Activated effector memory CD4-positive, alpha-beta T cell treated with anti-CD3 and anti-CD28 coated beads, Interleukin-2, amount 50 U/mL, for 16 hours (primary cell): ENCODE measurements at regions not wholly inside any gene's neighbourhood (a gene's known extent, or its start where the extent isn't known, plus 50 kb on each side); places are given as distances from the start of the nearest gene placed in this dataset.
"Not testable (repeated sequence)": the region's sequence is repeated elsewhere in the genome, so short reads cannot be mapped to it uniquely, and the experiment has no call there.

Experiments used
- DNase-seq: peaks from one replicate; pipeline ENCODE4 v3.0.0-alpha.2; 2020

DNA sequence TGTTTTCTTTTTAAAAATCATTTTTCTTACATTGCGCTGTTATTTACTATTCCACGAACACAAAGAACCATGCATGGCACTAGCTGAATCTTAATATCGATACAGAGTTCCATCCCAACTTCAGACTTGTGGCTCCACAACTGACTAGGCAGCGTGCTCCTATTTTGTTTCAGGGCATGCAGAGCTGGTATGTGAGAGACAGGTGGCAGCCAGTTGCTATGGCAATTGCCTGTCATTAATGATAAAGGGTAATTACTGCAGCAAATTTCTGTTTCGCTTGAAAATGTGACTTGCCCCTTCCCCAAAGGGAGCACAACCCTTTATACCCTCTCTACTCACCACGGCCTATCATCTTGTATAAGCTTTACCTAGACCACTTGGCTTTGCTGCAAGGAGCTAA is 113.1 kb upstream of the G2E3 start:
- DNase-seq = no peak

DNA sequence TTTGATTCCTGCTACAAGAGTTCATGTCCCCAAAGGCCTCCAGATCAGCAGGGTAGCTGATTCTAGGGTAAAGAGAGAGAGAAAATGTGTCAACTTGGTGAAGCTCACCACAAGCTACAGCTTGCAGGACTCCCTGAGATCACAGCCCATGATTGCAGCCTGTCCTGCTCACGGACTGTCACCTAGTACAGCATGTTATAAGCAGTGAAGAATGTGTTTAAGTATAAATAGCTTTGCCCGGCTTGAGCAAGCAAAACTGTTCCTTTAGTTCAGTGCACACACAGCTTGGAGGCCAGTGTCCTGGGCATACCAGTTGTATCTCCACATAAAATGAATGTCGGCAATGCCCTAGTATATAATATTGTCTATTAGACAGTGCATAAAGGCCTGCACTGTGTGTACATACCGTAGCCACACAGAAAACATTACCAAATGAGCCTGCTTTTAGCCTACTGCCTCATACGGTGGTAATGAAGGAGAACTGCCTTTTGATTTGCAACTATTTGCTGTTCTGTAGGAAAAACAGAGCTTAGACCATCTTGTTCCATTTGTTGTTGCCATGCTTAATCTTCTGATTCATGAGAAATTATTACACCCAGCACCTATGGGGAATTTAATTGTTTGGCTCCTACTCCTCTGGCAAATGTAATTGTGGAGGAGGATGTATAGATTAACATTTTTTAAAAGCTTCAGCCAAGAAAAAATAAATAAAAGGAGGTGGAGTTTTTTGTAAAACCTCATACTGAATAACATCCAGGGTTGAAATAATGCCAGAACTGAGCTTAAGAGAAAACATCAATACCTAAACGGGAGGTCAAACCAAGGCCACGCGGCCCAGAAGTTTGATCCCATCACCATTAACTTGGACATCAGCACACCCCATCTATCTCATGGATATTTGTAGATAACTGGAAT is 108.1 kb upstream of the G2E3 start:
- no peak for DNase-seq

DNA sequence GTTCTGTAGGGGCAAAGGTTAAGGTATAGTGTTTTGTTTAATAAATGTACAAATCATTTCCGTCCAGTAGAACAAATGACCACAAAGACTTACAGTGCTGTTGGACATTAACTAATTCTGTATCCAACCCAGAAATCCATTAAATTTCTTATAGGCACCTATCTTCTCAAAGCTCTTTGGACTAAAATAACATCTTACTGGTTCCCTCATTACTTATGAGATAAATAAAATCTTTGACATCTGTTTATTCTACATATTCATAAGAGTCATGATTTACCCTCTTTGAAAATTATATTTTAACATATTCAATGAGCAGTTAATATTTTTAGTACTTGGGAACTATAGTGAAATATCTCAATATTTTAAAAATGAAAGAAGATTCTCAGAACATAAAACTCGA is 102.7 kb upstream of the G2E3 start:
- no peak for DNase-seq

DNA sequence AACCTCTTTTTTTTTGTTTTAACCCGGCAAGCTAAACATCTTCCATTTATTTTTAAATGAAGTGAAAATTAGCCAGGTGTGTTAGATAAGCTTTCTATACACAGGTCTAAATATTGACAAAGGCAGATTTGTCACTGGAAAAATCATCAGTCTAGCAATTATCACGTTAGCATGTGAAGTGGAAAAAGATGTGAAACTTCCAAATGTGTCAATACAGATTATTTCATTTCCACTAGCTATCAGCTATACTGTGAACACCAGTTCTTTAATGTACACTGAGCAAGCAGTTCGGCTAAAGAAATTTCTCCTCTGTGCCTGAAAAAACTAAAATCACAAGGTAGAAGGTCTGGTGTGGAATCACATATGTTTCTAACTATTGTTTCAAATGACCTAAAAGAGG is 96.6 kb upstream of the G2E3 start:
- DNase-seq = no peak

DNA sequence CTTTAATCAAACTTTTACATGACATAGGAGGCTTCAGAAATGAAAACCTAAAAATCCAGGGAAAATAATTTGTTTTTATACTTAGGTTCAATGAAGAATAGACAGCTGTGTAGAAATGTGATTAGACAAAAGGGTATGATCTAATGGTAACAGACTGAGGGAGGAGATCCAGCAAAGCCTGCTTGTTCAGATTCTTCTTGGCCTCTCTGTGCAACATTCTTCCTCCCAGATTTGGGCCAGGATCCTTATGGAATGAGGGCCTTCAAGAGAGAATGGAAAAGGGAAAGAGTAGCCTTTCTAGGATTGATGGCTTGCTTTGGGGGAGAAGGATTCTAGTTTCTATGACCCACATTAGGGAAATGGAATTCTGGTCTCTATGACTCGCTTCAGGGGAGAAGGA is 94.5 kb upstream of the G2E3 start:
- no peak for DNase-seq

DNA sequence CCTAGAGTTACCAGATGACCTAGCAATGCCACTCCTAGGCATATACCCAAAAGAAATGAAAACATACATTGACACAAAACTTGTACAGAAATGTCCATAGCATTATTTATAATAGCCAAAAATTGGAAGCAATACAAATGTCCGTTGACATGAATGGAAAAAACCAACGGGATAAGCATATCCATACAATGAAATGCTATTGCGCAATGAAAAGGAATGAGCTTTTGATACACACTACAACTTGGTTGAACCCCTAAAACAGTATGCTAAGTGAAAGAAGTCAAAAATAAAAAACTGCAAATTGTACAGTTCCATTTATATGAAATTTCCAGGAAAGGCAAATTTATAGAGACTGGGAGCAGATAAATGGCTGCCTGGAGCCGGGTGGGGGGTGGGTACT is 90.6 kb upstream of the G2E3 start:
- DNase-seq = no peak

DNA sequence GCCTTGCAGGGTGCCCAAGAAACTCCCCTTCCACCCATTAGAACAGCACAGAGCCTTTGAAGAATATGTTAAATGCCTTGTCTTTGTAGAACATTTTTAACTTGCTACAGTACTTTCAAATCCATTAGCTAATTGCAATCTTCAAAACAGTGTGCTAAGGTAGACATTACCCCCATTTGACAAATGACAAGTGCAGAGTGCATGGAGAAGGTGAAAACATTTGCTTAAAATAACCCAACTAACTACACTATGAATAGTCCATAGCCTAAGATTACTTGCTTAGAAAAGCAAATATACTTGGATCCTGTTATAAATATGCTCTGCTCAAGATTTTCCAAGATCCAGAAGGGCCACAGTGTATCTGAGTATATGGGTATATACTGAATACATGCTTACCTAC is 87.0 kb upstream of the G2E3 start:
- DNase-seq = no peak

DNA sequence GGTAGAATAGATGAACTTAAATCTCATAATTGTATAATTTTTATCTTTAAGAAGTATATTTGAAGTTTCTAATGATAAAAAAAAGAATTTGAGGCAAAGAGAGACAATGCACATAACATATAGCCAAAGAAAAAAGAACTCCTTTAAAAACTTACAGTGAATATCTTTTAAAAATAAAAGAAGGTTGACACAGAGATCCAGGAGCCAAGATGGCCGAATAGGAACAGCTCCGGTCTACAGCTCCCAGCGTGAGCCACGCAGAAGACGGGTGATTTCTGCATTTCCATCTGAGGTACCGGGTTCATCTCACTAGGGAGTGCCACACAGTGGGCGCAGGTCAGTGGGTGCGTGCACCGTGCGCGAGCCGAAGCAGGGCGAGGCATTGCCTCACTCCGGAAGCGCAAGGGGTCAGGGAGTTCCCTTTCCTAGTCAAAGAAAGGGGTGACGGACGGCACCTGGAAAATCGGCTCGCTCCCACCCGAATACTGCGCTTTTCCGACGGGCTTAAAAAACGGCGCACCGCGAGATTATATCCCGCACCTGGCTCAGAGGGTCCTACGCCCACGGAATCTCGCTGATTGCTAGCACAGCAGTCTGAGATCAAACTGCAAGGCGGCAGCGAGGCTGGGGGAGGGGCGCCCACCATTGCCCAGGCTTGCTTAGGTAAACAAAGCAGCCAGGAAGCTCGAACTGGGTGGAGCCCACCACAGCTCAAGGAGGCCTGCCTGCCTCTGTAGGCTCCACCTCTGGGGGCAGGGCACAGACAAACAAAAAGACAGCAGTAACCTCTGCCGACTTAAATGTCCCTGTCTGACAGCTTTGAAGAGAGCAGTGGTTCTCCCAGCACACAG is 84.9 kb upstream of the G2E3 start:
- not testable (repeated sequence) for DNase-seq

DNA sequence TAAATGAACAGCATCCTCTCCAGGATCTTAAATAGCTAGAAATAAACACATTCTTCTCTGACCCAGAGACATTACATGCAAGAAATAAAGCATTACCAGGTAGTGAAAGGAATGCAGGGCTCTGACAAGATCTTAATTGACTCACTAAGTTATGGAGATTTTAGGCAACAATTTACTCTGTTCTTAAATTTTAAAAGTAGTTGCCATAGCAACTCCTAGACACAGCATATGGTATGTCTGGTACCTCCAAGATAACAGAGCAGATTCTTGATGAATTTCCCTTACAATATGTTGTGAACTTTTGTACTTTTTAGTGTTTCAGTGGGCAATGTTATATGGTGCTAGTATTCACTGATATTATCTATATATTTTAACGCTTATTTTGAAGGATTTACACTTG is 76.7 kb upstream of the G2E3 start:
- no peak for DNase-seq

DNA sequence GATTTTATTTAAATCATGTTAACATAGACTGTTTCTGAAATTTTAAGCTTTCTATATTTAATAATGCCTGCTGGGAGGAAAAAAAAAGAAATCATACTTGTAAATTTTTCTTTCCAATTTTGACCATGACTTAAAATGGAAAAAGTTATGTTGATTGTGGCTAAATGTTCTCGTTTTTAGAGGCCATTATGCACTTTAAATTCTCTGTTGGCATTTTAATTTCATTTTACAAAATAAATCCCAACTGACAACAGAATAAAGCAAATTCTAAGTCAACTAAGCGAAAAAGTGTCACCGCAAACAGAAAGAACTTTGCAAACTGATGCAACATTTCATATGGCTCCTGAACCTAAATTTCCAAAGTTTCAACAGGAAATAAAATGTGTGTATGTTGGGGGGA is 74.8 kb upstream of the G2E3 start:
- DNase-seq = no peak

DNA sequence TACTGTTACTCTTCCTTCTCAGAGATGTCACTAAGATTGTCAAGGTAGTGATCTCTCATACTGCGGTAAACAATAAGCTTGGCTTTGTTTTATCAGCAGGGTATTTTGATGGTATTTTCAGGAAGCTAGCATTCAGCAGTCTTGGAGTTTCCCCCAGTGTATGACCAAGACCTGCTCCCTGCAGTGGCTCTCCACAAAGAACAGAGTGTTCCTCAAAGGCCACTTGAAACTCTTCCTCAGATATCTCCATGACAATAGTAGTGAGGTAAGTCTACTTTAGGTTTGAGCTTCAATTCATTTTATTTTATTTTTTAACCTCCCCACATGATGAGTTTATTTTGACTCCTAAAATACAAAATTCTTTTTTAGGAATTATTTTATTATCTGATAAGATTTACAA is 74.0 kb upstream of the G2E3 start:
- no peak for DNase-seq

DNA sequence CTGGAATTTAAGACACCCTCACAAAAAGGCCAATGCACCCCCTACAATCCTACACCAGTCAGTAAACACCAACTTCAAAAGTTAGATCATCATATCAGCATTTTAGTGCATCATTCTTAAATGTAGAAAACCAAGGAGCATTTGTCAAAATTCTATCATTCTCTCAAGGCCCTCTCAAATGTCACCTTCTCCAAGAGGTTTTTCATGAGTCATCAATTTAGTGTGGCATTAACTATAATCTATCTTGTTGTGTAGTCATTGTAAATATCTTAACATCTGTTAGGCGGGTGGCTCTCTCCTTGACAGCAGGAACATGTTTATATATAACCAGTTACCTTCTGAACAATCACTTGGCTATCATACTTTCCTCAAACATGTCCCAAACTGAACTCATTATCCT is 62.1 kb upstream of the G2E3 start:
- DNase-seq = no peak

DNA sequence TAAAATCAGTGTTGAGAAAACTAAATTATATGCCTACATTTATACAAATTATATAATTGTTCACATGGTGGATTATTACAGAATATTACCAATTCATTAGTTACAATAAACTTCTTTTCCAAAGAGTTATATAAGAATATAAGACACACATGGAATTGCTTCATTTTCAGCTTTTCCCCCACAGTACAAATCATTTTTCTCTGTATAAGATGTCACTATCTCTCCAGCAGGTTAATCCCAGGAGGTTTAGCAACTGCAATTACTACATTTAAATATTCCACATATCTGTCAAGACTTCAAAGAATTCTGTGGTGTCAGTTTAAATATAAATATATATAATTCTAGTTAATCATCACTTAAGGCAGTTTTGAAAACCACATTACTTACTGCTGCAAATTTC is 59.6 kb upstream of the G2E3 start:
- DNase-seq = no peak

DNA sequence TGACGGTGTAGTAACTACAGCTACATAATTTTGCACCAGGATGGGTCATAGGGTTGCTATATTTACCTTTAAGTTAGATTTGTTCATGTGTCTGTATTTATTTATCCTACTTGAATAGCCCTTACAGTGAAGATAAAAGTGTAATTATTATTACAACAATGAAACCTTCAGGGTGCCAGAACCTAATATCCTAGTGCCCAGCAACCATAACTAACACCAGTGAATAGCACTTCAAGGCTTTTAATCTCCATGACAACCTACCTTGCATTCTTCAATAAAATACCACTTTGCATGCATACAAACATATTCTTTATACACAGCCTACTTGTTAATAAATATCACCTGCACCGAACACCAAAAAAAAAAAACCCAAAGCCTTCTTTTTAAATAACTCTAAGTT is 58.7 kb upstream of the G2E3 start:
- no peak for DNase-seq

DNA sequence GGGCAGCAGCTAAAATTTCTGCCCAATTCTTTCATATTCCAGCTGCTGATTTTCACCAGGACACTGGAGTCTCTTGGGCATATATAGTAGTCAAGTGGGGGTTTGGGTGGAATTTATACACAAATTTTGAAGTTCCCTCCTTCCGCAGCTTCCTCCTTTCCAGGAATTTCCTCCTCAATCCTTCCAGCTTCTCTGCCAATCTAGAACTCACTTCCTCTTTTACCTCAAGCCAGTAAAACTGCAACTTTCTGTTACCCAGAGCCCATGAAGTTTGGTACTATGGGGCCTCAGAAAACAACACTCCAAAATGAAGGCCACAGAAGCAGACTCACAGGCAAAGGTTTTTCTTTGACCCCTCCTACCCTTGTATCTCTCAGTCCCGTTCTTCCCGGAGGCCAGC is 51.7 kb upstream of the G2E3 start:
- DNase-seq = no peak
